ENCODE measurements at regions not wholly inside any gene's neighbourhood (a gene's known extent, or its start where the extent isn't known, plus 50 kb on each side); places are given as distances from the start of the nearest gene placed in this dataset.

DNA sequence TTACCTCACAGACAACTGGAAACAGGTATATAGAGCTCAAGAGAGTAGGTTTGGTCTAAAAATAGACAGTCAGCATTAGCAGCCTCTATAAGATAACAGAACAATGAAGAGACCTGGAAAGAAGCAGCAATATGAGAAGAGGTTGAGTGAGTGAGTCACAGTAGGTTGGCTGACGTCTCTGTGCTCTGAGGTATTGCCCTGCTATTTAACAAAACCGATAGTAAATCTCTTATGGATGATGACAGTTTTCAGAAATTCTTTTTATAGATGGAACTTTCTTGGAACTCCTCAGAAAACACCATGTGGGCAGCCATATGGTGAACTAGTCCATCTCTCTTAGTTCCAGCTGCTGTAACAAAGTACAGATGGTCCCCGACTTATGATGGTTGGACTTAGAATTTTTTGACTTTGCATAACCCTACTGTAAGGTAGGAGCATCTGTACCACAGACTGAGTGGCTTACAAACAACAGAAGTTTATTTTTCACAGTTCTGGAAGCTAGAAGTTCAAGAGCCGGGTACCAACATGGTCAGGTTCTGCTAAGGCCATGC lies 123.5 kb downstream of the MBD2 start:
- H3K27me3 ChIP-seq (ENCODE audit: insufficient read depth, low read length): no peaks in the 10 kb centered on the region
- H3K4me1 ChIP-seq (ENCODE audit: control insufficient read depth in 1 of 2, insufficient read depth in 2 of 2, low read length in 2 of 2): no peaks in the 10 kb centered on the region
- H3K4me3 ChIP-seq (ENCODE audit: low read depth, low read length): no peak overlapping the region
- no peak overlapping the region for H3K14ac ChIP-seq (ENCODE audit: low read length)
- peak in 1 of 2 donors; percentile 7 for DNase-seq
- H4K8ac ChIP-seq (ENCODE audit: low read depth, low read length): no peak overlapping the region
- no peak overlapping the region for H3K27ac ChIP-seq (ENCODE audit: low read depth, low read length)
- no peak overlapping the region for H2BK5ac ChIP-seq (ENCODE audit: low read depth, low read length, poor library complexity)
- H2AFZ ChIP-seq (ENCODE audit: insufficient read depth, low read length, poor library complexity): no peak overlapping the region
- no peaks in the 10 kb centered on the region for H3K9me3 ChIP-seq (ENCODE audit: insufficient read depth, low read depth, low read length)
- no peaks in the 10 kb centered on the region for H3K79me2 ChIP-seq (ENCODE audit: control insufficient read depth, insufficient read depth, low read length, poor library complexity)
- H2BK120ac ChIP-seq (ENCODE audit: insufficient read depth, low read length, poor library complexity): no peak overlapping the region
- H3K36me3 ChIP-seq (ENCODE audit: control insufficient read depth in 1 of 2, insufficient read depth in 2 of 2, low read length in 2 of 2): no peaks in the 10 kb centered on the region
- no peak overlapping the region for H2BK12ac ChIP-seq (ENCODE audit: low read length)
- no peak overlapping the region for H3K4me2 ChIP-seq (ENCODE audit: low read length)
- no peak overlapping the region for H2AK5ac ChIP-seq (ENCODE audit: low read length)
- H3K4ac ChIP-seq (ENCODE audit: low read depth, low read length): no peak overlapping the region
- H3K18ac ChIP-seq (ENCODE audit: low read length): no peak overlapping the region
- WGBS (ENCODE audit: extremely low coverage, insufficient coverage, insufficient read length): no CpG with 5 or more reads among the region's 4 CpGs
- H4K91ac ChIP-seq (ENCODE audit: low read depth, low read length): no peak overlapping the region
- H3K23ac ChIP-seq (ENCODE audit: low read length): no peak overlapping the region
- H4K12ac ChIP-seq (ENCODE audit: low read depth, low read length): no peak overlapping the region
- no peak overlapping the region for H3K9ac ChIP-seq (ENCODE audit: low read length)
- no peaks in the 10 kb centered on the region for H3K79me1 ChIP-seq (ENCODE audit: low read length)

DNA sequence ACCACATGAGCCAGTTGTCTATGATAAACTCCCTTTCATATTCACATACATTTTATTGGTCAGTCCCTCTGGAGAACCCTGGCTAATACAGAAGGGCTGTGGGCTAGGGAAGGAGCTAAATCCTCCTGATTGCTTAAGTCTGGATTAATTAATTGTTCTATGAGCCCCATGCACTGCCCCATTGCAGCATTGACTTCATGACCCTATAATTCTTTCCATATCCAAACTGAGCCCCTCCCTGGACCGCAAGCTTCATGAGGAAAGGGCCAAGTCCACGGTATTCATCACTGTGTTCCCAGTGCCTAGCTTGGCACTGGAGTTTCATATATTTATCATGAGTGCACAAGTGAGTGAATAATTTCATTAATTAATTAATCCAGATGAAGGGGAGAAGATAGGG lies 124.0 kb downstream of the MBD2 start:
- Histone ChIP-seq H3K9ac (ENCODE audit: low read length) (no peak overlapping the region), H4K12ac (ENCODE audit: low read depth, low read length) (no peak overlapping the region), H3K4me1 (ENCODE audit: control insufficient read depth in 1 of 2, insufficient read depth in 2 of 2, low read length in 2 of 2) (no peaks in the 10 kb centered on the region), H3K27me3 (ENCODE audit: insufficient read depth, low read length) (no peaks in the 10 kb centered on the region), H2BK120ac (ENCODE audit: insufficient read depth, low read length, poor library complexity) (no peak overlapping the region), H3K4ac (ENCODE audit: low read depth, low read length) (no peak overlapping the region), H3K9me3 (ENCODE audit: insufficient read depth, low read depth, low read length) (no peaks in the 10 kb centered on the region), H3K36me3 (ENCODE audit: control insufficient read depth in 1 of 2, insufficient read depth in 2 of 2, low read length in 2 of 2) (no peaks in the 10 kb centered on the region), H2AFZ (ENCODE audit: insufficient read depth, low read length, poor library complexity) (no peak overlapping the region), H3K79me1 (ENCODE audit: low read length) (no peaks in the 10 kb centered on the region), H3K4me2 (ENCODE audit: low read length) (no peak overlapping the region), H3K79me2 (ENCODE audit: control insufficient read depth, insufficient read depth, low read length, poor library complexity) (no peaks in the 10 kb centered on the region), H2BK5ac (ENCODE audit: low read depth, low read length, poor library complexity) (no peak overlapping the region), H4K91ac (ENCODE audit: low read depth, low read length) (no peak overlapping the region), H3K27ac (ENCODE audit: low read depth, low read length) (no peak overlapping the region), H3K4me3 (ENCODE audit: low read depth, low read length) (no peak overlapping the region), H3K18ac (ENCODE audit: low read length) (no peak overlapping the region), H4K8ac (ENCODE audit: low read depth, low read length) (no peak overlapping the region), H2AK5ac (ENCODE audit: low read length) (no peak overlapping the region), H3K14ac (ENCODE audit: low read length) (no peak overlapping the region), H2BK12ac (ENCODE audit: low read length) (no peak overlapping the region), H3K23ac (ENCODE audit: low read length) (no peak overlapping the region)
- no CpG with 5 or more reads among the region's 2 CpGs for WGBS (ENCODE audit: extremely low coverage, insufficient coverage, insufficient read length)
- DNase-seq: no peak

DNA sequence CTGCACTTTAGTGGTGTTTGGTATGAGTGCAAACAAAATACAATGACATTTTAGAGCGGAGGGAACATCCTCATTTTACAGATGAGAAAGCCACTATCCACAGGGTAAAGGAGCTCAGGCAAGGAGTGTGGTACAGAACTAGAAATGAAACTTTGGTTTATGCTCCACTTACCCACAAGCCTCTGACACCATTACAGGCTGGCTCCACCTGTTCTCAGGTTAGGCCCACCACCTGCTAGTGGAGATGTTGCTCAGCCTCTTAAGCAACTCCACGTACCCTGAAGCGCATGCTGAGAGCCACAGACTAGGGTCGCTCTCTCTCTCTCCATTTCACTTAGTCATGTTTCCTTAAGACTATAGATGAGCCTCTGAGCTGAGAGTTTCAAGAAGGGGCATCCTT lies 130.0 kb downstream of the MBD2 start:
- H4K91ac ChIP-seq (ENCODE audit: low read depth, low read length): no peak overlapping the region
- H3K27me3 ChIP-seq (ENCODE audit: insufficient read depth, low read length): no peaks in the 10 kb centered on the region
- H3K23ac ChIP-seq (ENCODE audit: low read length): no peak overlapping the region
- no peak overlapping the region for H2BK5ac ChIP-seq (ENCODE audit: low read depth, low read length, poor library complexity)
- no peaks in the 10 kb centered on the region for H3K4me1 ChIP-seq (ENCODE audit: control insufficient read depth in 1 of 2, insufficient read depth in 2 of 2, low read length in 2 of 2)
- no peaks in the 10 kb centered on the region for H3K79me2 ChIP-seq (ENCODE audit: control insufficient read depth, insufficient read depth, low read length, poor library complexity)
- no peak overlapping the region for H4K12ac ChIP-seq (ENCODE audit: low read depth, low read length)
- no CpG with 5 or more reads among the region's 4 CpGs for WGBS (ENCODE audit: extremely low coverage, insufficient coverage, insufficient read length)
- no peak overlapping the region for H3K27ac ChIP-seq (ENCODE audit: low read depth, low read length)
- no peak overlapping the region for H3K9ac ChIP-seq (ENCODE audit: low read length)
- no peak overlapping the region for H3K4ac ChIP-seq (ENCODE audit: low read depth, low read length)
- no peak overlapping the region for H3K4me3 ChIP-seq (ENCODE audit: low read depth, low read length)
- H2AFZ ChIP-seq (ENCODE audit: insufficient read depth, low read length, poor library complexity): no peak overlapping the region
- no peak overlapping the region for H2BK12ac ChIP-seq (ENCODE audit: low read length)
- H3K79me1 ChIP-seq (ENCODE audit: low read length): no peaks in the 10 kb centered on the region
- H4K8ac ChIP-seq (ENCODE audit: low read depth, low read length): no peak overlapping the region
- H3K4me2 ChIP-seq (ENCODE audit: low read length): no peak overlapping the region
- H2BK120ac ChIP-seq (ENCODE audit: insufficient read depth, low read length, poor library complexity): no peak overlapping the region
- H3K9me3 ChIP-seq (ENCODE audit: insufficient read depth, low read depth, low read length): no peaks in the 10 kb centered on the region
- H3K36me3 ChIP-seq (ENCODE audit: control insufficient read depth in 1 of 2, insufficient read depth in 2 of 2, low read length in 2 of 2): no peaks in the 10 kb centered on the region
- DNase-seq: no peak
- H3K14ac ChIP-seq (ENCODE audit: low read length): no peak overlapping the region
- no peak overlapping the region for H3K18ac ChIP-seq (ENCODE audit: low read length)
- no peak overlapping the region for H2AK5ac ChIP-seq (ENCODE audit: low read length)

DNA sequence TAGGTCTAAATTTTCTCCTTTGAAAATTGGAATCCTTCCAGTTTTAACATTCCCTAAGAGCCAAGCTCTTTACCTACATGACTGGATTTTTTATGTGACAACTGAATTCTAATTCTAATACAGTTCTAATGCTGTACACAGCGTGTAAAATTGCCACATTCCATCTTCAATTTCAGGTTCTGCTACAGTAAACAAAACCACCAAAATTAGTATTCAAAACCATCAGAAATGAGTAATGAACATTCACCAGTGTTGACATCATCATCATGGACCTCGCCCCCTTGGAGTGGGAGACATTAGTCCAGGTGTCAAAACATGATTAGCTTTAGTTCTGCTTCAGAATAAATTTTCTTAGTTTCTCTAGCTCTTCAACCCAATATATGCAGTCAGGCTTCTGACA lies 133.6 kb downstream of the MBD2 start:
- H2AFZ ChIP-seq (ENCODE audit: insufficient read depth, low read length, poor library complexity): no peak overlapping the region
- H3K27me3 ChIP-seq (ENCODE audit: insufficient read depth, low read length): no peaks in the 10 kb centered on the region
- no peaks in the 10 kb centered on the region for H3K36me3 ChIP-seq (ENCODE audit: control insufficient read depth in 1 of 2, insufficient read depth in 2 of 2, low read length in 2 of 2)
- no peak overlapping the region for H3K4ac ChIP-seq (ENCODE audit: low read depth, low read length)
- no CpG with 5 or more reads among the region's 2 CpGs for WGBS (ENCODE audit: extremely low coverage, insufficient coverage, insufficient read length)
- H2BK120ac ChIP-seq (ENCODE audit: insufficient read depth, low read length, poor library complexity): no peak overlapping the region
- DNase-seq: peak in 1 of 2 donors; percentile 4
- no peak overlapping the region for H2BK5ac ChIP-seq (ENCODE audit: low read depth, low read length, poor library complexity)
- H3K9ac ChIP-seq (ENCODE audit: low read length): no peak overlapping the region
- no peaks in the 10 kb centered on the region for H3K79me1 ChIP-seq (ENCODE audit: low read length)
- no peak overlapping the region for H4K12ac ChIP-seq (ENCODE audit: low read depth, low read length)
- H4K8ac ChIP-seq (ENCODE audit: low read depth, low read length): no peak overlapping the region
- no peaks in the 10 kb centered on the region for H3K9me3 ChIP-seq (ENCODE audit: insufficient read depth, low read depth, low read length)
- no peak overlapping the region for H3K14ac ChIP-seq (ENCODE audit: low read length)
- H4K91ac ChIP-seq (ENCODE audit: low read depth, low read length): no peak overlapping the region
- no peak overlapping the region for H3K18ac ChIP-seq (ENCODE audit: low read length)
- no peaks in the 10 kb centered on the region for H3K79me2 ChIP-seq (ENCODE audit: control insufficient read depth, insufficient read depth, low read length, poor library complexity)
- H3K4me3 ChIP-seq (ENCODE audit: low read depth, low read length): no peak overlapping the region
- H2AK5ac ChIP-seq (ENCODE audit: low read length): no peak overlapping the region
- no peak overlapping the region for H3K4me2 ChIP-seq (ENCODE audit: low read length)
- no peaks in the 10 kb centered on the region for H3K4me1 ChIP-seq (ENCODE audit: control insufficient read depth in 1 of 2, insufficient read depth in 2 of 2, low read length in 2 of 2)
- no peak overlapping the region for H3K23ac ChIP-seq (ENCODE audit: low read length)
- no peak overlapping the region for H3K27ac ChIP-seq (ENCODE audit: low read depth, low read length)
- H2BK12ac ChIP-seq (ENCODE audit: low read length): no peak overlapping the region
